Mesenchymal stem cell (in vitro differentiated cells and primary cell): ENCODE measurements at regions not wholly inside any gene's neighbourhood (a gene's known extent, or its start where the extent isn't known, plus 50 kb on each side); places are given as distances from the start of the nearest gene placed in this dataset.
A peak's percentile ranks its signal among the peaks of the same experiment; 100 is the strongest.

Source experiments
- DNase-seq: peaks from one replicate; pipeline ENCODE4 v3.0.0-alpha.2; 2013
- H2AFZ ChIP-seq: one replicate; pipeline ENCODE4 v1.6.1; 2013; ENCODE audit warnings: low read depth, mild to moderate bottlenecking, control low read depth, inconsistent platforms, low read length, moderate library complexity
- H2AK5ac ChIP-seq: 2 replicates; pipeline ENCODE4 v1.6.1; 2013; ENCODE audit warnings: low read length, moderate library complexity, mild to moderate bottlenecking, inconsistent platforms; ENCODE audit not compliant: severe bottlenecking
- H2BK120ac ChIP-seq: one replicate; pipeline ENCODE4 v1.6.1; 2013; ENCODE audit warnings: low read depth, mild to moderate bottlenecking, inconsistent platforms, low read length, moderate library complexity
- H2BK12ac ChIP-seq, 2 experiments: one replicate each; pipeline ENCODE4 v1.6.1; 2013; ENCODE audit warnings: inconsistent platforms in 2 of 2, low read length in 2 of 2, mild to moderate bottlenecking in 2 of 2, moderate library complexity in 2 of 2, control low read depth in 1 of 2
- H2BK15ac ChIP-seq: one replicate; pipeline ENCODE4 v1.6.1; 2013; ENCODE audit warnings: mild to moderate bottlenecking, low read depth, inconsistent platforms; ENCODE audit not compliant: poor library complexity, severe bottlenecking
- H2BK5ac ChIP-seq: 2 replicates; pipeline ENCODE4 v1.6.1; 2013; ENCODE audit warnings: low read depth, mild to moderate bottlenecking, low read length, control low read depth, inconsistent platforms; ENCODE audit not compliant: poor library complexity, severe bottlenecking
- H3K14ac ChIP-seq, 2 experiments: one replicate each; pipeline ENCODE4 v1.6.1; 2013; ENCODE audit warnings: inconsistent platforms in 2 of 2, low read length in 2 of 2, control low read depth in 1 of 2, mild to moderate bottlenecking in 1 of 2, moderate library complexity in 1 of 2
- H3K18ac ChIP-seq, 2 experiments: one replicate each; pipeline ENCODE4 v1.6.1; 2013; ENCODE audit warnings: inconsistent platforms in 2 of 2, low read length in 2 of 2, control low read depth in 1 of 2, low read depth in 1 of 2, mild to moderate bottlenecking in 1 of 2
- H3K23ac ChIP-seq, 2 experiments: one replicate each; pipeline ENCODE4 v1.6.1; 2013; ENCODE audit warnings: inconsistent platforms in 2 of 2, low read length in 2 of 2, mild to moderate bottlenecking in 2 of 2, moderate library complexity in 2 of 2, control low read depth in 1 of 2
- H3K27ac ChIP-seq: 2 replicates; pipeline ENCODE4 v1.5.1; 2013; ENCODE audit warnings: mild to moderate bottlenecking, moderate library complexity, low read length, control low read depth, inconsistent platforms; ENCODE audit not compliant: poor library complexity, severe bottlenecking
- H3K27me3 ChIP-seq, 2 experiments: 2 replicates each; pipeline versions ENCODE4 v1.6.1 to v1.7.0; 2013; ENCODE audit warnings: low read length in 2 of 2, mild to moderate bottlenecking in 2 of 2, moderate library complexity in 2 of 2, control low read depth in 1 of 2, inconsistent platforms in 1 of 2; ENCODE audit not compliant: control insufficient read depth in 1 of 2, insufficient read depth in 1 of 2
- H3K36me3 ChIP-seq, 2 experiments: 2 replicates each; pipeline versions ENCODE4 v1.6.1 to v1.7.0; 2013; ENCODE audit warnings: low read length in 2 of 2, control low read depth in 1 of 2, inconsistent platforms in 1 of 2, low read depth in 1 of 2, mild to moderate bottlenecking in 1 of 2; ENCODE audit not compliant: insufficient read depth in 2 of 2, control insufficient read depth in 1 of 2
- H3K4ac ChIP-seq, 2 experiments: one replicate each; pipeline ENCODE4 v1.6.1; 2013; ENCODE audit warnings: inconsistent platforms in 2 of 2, low read length in 2 of 2, mild to moderate bottlenecking in 2 of 2, moderate library complexity in 2 of 2, control low read depth in 1 of 2, low read depth in 1 of 2
- H3K4me1 ChIP-seq: 2 replicates; pipeline ENCODE4 v1.6.1; 2013; ENCODE audit warnings: low read depth, low read length, control low read depth; ENCODE audit not compliant: control insufficient read depth, insufficient read depth
- H3K4me2 ChIP-seq: 2 replicates; pipeline ENCODE4 v1.6.1; 2013; ENCODE audit warnings: low read length, mild to moderate bottlenecking, inconsistent platforms; ENCODE audit not compliant: poor library complexity, severe bottlenecking
- H3K4me3 ChIP-seq, 2 experiments: 2 replicates each; pipeline versions ENCODE4 v1.5.1 to v1.7.0; 2013; ENCODE audit warnings: low read length in 2 of 2, mild to moderate bottlenecking in 2 of 2, control low read depth in 1 of 2, low read depth in 1 of 2; ENCODE audit not compliant: insufficient read depth in 1 of 2
- H3K79me1 ChIP-seq: replicated peaks from 2 replicates; pipeline ENCODE4 v1.6.1; 2013; ENCODE audit warnings: mild to moderate bottlenecking, control low read depth, low read length, inconsistent platforms; ENCODE audit not compliant: poor library complexity, severe bottlenecking
- H3K9ac ChIP-seq: 2 replicates; pipeline ENCODE4 v1.7.0; 2013; ENCODE audit warnings: mild to moderate bottlenecking, low read length, moderate library complexity
- H3K9me3 ChIP-seq: 2 replicates; pipeline ENCODE4 v1.7.0; 2013; ENCODE audit warnings: mild to moderate bottlenecking, low read length; ENCODE audit not compliant: control insufficient read depth
- H4K8ac ChIP-seq: one replicate; pipeline ENCODE4 v1.6.1; 2013; ENCODE audit warnings: inconsistent platforms, mild to moderate bottlenecking, low read length, moderate library complexity
- H4K91ac ChIP-seq: one replicate; pipeline ENCODE4 v1.6.1; 2013; ENCODE audit warnings: mild to moderate bottlenecking, low read length, inconsistent platforms
- WGBS: methylation state at CpG from one replicate; pipeline ENCODE4 v1.1.7; 2013; ENCODE audit warnings: mixed read lengths; 5-methylcytosine and 5-hydroxymethylcytosine counted together

DNA sequence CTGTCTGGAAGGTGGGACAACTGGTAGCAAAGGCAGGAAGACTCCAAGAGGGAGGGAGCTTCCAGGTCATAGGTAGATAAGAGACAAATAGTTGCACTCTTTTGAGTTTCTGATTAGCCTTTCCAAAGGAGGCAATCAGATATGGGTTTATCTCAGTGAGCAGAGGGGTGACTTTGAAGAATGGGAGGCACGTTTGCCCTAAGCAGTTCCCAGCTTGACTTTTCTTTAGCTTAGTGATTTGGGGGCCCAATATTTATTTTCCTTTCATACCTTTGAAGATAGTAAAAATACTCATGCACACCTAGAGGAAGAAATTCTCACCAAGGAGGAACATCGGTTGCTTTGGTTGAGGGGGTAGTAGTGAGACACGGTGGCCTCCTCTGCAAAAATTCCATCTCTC lies 212.1 kb upstream of the SVIL start:
- peak overlapping the region; percentile 70 for H4K91ac ChIP-seq
- no peak overlapping the region for H2BK5ac ChIP-seq
- peaks cover 0 to 22% of the 10 kb centered on the region in 2 experiments for H3K27me3 ChIP-seq
- no peaks in the 10 kb centered on the region for H3K36me3 ChIP-seq
- no peak overlapping the region for H3K18ac ChIP-seq
- H3K14ac ChIP-seq = no peak overlapping the region
- H2BK15ac ChIP-seq = no peak overlapping the region
- no peak overlapping the region for H4K8ac ChIP-seq
- H3K9ac ChIP-seq = no peak overlapping the region
- H2BK12ac ChIP-seq = peak overlapping the region in 1 of 2 experiments; percentile 57
- H3K79me1 ChIP-seq = no peaks in the 10 kb centered on the region
- peaks cover 8% of the 10 kb centered on the region for H3K4me1 ChIP-seq
- no peak overlapping the region for H3K23ac ChIP-seq
- H2AFZ ChIP-seq = no peak overlapping the region
- peaks cover 17% of the 10 kb centered on the region for H3K9me3 ChIP-seq
- no peak overlapping the region for H3K4ac ChIP-seq
- H2AK5ac ChIP-seq = no peak overlapping the region
- peak overlapping the region; percentile 21 for H2BK120ac ChIP-seq
- no peak overlapping the region for H3K4me3 ChIP-seq
- no peak for DNase-seq
- no peak overlapping the region for H3K27ac ChIP-seq
- H3K4me2 ChIP-seq = no peak overlapping the region
- WGBS = 100% methylated on average over 1 of the region's 3 CpGs

DNA sequence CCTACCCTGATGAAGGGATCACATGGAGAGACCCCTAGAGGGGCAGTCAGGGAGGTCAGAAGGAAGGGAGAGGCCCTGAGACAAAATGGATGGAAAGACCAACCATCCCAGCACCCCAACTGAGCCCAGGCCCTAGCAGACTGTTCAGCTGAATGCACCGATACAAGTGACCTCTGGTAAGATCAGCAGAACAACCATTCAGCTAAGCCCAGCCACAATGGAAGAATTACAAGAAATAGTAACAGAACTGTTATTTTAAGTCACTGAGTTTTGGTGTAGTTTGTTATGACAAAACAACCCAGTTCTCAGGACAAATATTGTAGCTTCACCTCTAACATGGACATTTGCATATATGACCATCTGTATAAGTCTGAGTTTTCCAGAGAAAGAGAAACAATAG lies 210.4 kb upstream of the SVIL start:
- Histone ChIP-seq H2BK12ac (no peak overlapping the region), H3K9ac (no peak overlapping the region), H4K8ac (no peak overlapping the region), H4K91ac (no peak overlapping the region), H3K4me2 (no peak overlapping the region), H3K27me3 (peaks cover 0 to 35% of the 10 kb centered on the region in 2 experiments), H2BK5ac (no peak overlapping the region), H2AK5ac (no peak overlapping the region), H3K27ac (no peak overlapping the region), H3K23ac (no peak overlapping the region), H3K4ac (no peak overlapping the region), H3K79me1 (no peaks in the 10 kb centered on the region), H3K4me1 (peaks cover 7% of the 10 kb centered on the region), H3K9me3 (peaks cover 17% of the 10 kb centered on the region), H2AFZ (no peak overlapping the region), H2BK15ac (peak overlapping the region; percentile 86), H3K4me3 (no peak overlapping the region), H3K36me3 (no peaks in the 10 kb centered on the region), H3K18ac (no peak overlapping the region), H2BK120ac (no peak overlapping the region), H3K14ac (no peak overlapping the region)
- WGBS = 100% methylated on average over 1 of the region's 1 CpG
- no peak for DNase-seq

DNA sequence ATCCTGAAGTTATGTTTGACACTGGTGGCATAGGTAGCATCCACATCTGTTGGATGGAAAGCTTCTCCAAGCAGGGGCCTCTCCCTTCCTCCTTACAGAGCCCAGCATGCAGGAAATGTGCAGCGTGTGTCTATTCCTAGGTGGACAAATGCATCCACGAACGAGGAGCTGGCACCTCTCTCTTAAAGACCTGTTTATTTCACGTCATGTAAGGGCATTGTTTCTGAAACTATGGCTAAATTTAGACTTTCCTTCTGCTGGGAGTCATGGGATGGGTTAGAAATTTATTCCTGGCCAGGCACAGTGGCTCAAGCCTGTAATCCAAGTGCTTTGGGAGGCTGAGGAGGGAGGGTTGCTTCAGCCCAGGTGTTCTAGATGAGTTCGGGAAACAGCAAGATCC lies 208.4 kb upstream of the SVIL start:
- no peak overlapping the region for H3K4ac ChIP-seq
- H3K9me3 ChIP-seq = peaks cover 17% of the 10 kb centered on the region

DNA sequence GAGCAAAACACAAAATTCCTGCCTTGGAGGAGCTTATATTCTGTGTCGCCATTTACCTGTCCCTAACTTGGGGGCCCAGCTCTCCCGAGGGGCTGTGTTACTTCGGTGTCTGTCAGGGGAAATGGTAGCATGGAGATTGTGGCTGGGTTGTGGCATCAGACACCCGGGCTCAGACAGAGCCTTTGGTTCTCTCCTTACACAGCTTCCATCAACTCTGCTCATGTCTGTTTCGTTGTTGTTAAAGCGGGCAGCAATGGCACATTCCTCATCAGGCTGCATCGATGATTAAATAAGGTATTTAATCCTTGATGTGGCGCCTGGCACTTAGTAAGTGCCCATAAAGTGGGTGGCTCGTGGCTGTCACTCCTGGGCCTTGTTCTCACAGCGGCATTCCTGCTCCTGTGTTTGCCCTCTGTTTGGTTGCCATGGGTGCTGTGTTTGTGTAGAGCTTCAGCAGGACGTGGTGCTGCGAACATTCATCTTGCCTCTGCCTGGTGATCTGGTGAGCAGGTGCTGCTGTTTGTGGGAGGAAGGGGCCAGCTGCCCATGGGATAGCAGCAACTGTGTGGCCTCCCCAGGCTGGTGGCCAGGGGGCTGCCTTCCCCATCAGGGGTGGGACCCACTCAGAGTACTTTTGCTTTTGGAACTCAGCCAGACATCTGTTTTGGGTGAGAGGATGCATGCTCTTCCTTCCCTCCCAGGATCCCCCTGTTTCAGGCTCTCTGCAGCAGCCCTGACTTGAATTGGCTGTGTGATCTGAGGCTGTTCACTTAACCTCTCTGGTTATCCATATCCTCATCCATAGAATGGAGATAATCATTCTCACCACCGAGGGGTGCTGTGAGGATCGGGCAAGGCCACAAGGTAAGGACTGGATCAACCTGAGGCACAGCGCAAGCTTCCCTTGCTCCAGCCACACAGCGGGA lies 207.2 kb upstream of the SVIL start:
- peak; percentile 88 for DNase-seq
- 80% methylated on average over 15 of the region's 16 CpGs for WGBS

More for the DNA sequence above, 208.4 kb upstream of the SVIL start:
- H2AK5ac ChIP-seq = no peak overlapping the region
- H3K23ac ChIP-seq = no peak overlapping the region
- no peak overlapping the region for H3K27ac ChIP-seq
- H3K18ac ChIP-seq = peak overlapping the region in 1 of 2 experiments; percentile 4
- H2AFZ ChIP-seq = no peak overlapping the region
- H3K79me1 ChIP-seq = no peaks in the 10 kb centered on the region
- no peak for DNase-seq
- peaks cover 6% of the 10 kb centered on the region for H3K4me1 ChIP-seq
- peak overlapping the region; percentile 46 for H2BK15ac ChIP-seq
- H3K36me3 ChIP-seq = no peaks in the 10 kb centered on the region
- no peak overlapping the region for H3K14ac ChIP-seq
- peaks cover 0 to 51% of the 10 kb centered on the region in 2 experiments for H3K27me3 ChIP-seq
- H3K4me2 ChIP-seq = no peak overlapping the region
- H4K8ac ChIP-seq = no peak overlapping the region
- 94% methylated on average over 5 of the region's 5 CpGs for WGBS
- no peak overlapping the region for H3K9ac ChIP-seq
- H4K91ac ChIP-seq = no peak overlapping the region
- H2BK12ac ChIP-seq = peak overlapping the region; percentile 23 to 60
- H2BK120ac ChIP-seq = no peak overlapping the region
- H3K4me3 ChIP-seq = no peak overlapping the region
- H2BK5ac ChIP-seq = no peak overlapping the region

More for the DNA sequence above, 207.2 kb upstream of the SVIL start:
- peak overlapping the region; percentile 28 for H4K91ac ChIP-seq
- peak overlapping the region in 1 of 2 experiments; percentile 86 for H3K18ac ChIP-seq
- peaks cover 17% of the 10 kb centered on the region for H3K9me3 ChIP-seq
- H4K8ac ChIP-seq = no peak overlapping the region
- no peak overlapping the region for H3K4me2 ChIP-seq
- no peak overlapping the region for H2BK5ac ChIP-seq
- H3K79me1 ChIP-seq = no peaks in the 10 kb centered on the region
- H3K9ac ChIP-seq = no peak overlapping the region
- peak overlapping the region in 1 of 2 experiments; percentile 64 for H3K14ac ChIP-seq
- no peak overlapping the region for H2AK5ac ChIP-seq
- H3K27me3 ChIP-seq = peaks cover 0 to 56% of the 10 kb centered on the region in 2 experiments
- no peak overlapping the region for H3K27ac ChIP-seq
- no peak overlapping the region for H2BK15ac ChIP-seq
- peaks cover 6% of the 10 kb centered on the region for H3K4me1 ChIP-seq
- no peak overlapping the region for H2BK120ac ChIP-seq
- H3K23ac ChIP-seq = no peak overlapping the region
- no peak overlapping the region for H2AFZ ChIP-seq
- H2BK12ac ChIP-seq = peak overlapping the region; percentile 56 to 83
- peak overlapping the region in 1 of 2 experiments; percentile 37 for H3K4ac ChIP-seq
- no peak overlapping the region for H3K4me3 ChIP-seq
- no peaks in the 10 kb centered on the region for H3K36me3 ChIP-seq
